Subcutaneous abdominal adipose tissue (tissue), 5 donors: ENCODE measurements at regions not wholly inside any gene's neighbourhood (a gene's known extent, or its start where the extent isn't known, plus 50 kb on each side); places are given as distances from the start of the nearest gene placed in this dataset.
"Not testable (repeated sequence)": the region's sequence is repeated elsewhere in the genome, so short reads cannot be mapped to it uniquely, and the experiment has no call there.

Experiments
- H3K27ac ChIP-seq: one replicate; pipeline ENCODE4 v1.7.0; 2013; ENCODE audit warnings: low read depth, mild to moderate bottlenecking, inconsistent platforms, low read length, moderate library complexity
- H3K27me3 ChIP-seq, 5 donors: one replicate each; pipeline ENCODE4 v1.7.0; 2013; ENCODE audit warnings: low read length in 5 of 5, inconsistent platforms in 1 of 5; ENCODE audit not compliant: control insufficient read depth in 5 of 5, insufficient read depth in 4 of 5
- H3K36me3 ChIP-seq, 5 donors: one replicate each; pipeline ENCODE4 v1.7.0; 2013; ENCODE audit warnings: low read length in 5 of 5; ENCODE audit not compliant: control insufficient read depth in 5 of 5, insufficient read depth in 5 of 5
- H3K4me1 ChIP-seq, 5 donors: one replicate each; pipeline ENCODE4 v1.7.0; 2013; ENCODE audit warnings: low read length in 5 of 5, mild to moderate bottlenecking in 3 of 5, moderate library complexity in 1 of 5; ENCODE audit not compliant: control insufficient read depth in 5 of 5, insufficient read depth in 5 of 5
- H3K4me3 ChIP-seq, 5 donors: one replicate each; pipeline ENCODE4 v1.7.0; 2013; ENCODE audit warnings: low read length in 5 of 5, low read depth in 1 of 5
- H3K9ac ChIP-seq, 5 donors: one replicate each; pipeline ENCODE4 v1.7.0; 2013; ENCODE audit warnings: low read length in 5 of 5, mild to moderate bottlenecking in 4 of 5, moderate library complexity in 3 of 5
- H3K9me3 ChIP-seq, 5 donors: one replicate each; pipeline ENCODE4 v1.7.0; 2013; ENCODE audit warnings: low read length in 5 of 5; ENCODE audit not compliant: control insufficient read depth in 5 of 5
- donor health status: healthy.
- donor health status: healthy.
- donor health status: healthy.
- donor health status: healthy.
- donor health status: healthy.

GRCh38 chr11:37282367-37282766 is 684.3 kb upstream of the RAG2 start:
- no peaks in the 10 kb centered on the region for H3K4me1 ChIP-seq
- H3K9ac ChIP-seq, result no peak overlapping the region
- no peak overlapping the region for H3K27ac ChIP-seq
- H3K4me3 ChIP-seq, result no peak overlapping the region
- no peaks in the 10 kb centered on the region for H3K27me3 ChIP-seq
- H3K9me3 ChIP-seq, result no peaks in the 10 kb centered on the region
- H3K36me3 ChIP-seq, result no peaks in the 10 kb centered on the region

GRCh38 chr11:37280200-37280599 is 682.2 kb upstream of the RAG2 start:
- no peak overlapping the region for H3K9ac ChIP-seq
- H3K9me3 ChIP-seq, result no peaks in the 10 kb centered on the region
- H3K4me1 ChIP-seq, result no peaks in the 10 kb centered on the region
- H3K27me3 ChIP-seq, result no peaks in the 10 kb centered on the region
- no peak overlapping the region for H3K4me3 ChIP-seq
- H3K36me3 ChIP-seq, result no peaks in the 10 kb centered on the region
- H3K27ac ChIP-seq, result no peak overlapping the region

GRCh38 chr11:37277896-37278465 is 679.9 kb upstream of the RAG2 start:
- Histone ChIP-seq H3K9me3 (no peaks in the 10 kb centered on the region), H3K36me3 (no peaks in the 10 kb centered on the region), H3K4me1 (no peaks in the 10 kb centered on the region), H3K4me3 (no peak overlapping the region), H3K27ac (no peak overlapping the region), H3K9ac (no peak overlapping the region), H3K27me3 (no peaks in the 10 kb centered on the region)

- H3K4me1 ChIP-seq, result no peaks in the 10 kb centered on the region
- H3K27me3 ChIP-seq, result no peaks in the 10 kb centered on the region
- no peaks in the 10 kb centered on the region for H3K36me3 ChIP-seq
- no peak overlapping the region for H3K4me3 ChIP-seq
- H3K9ac ChIP-seq, result no peak overlapping the region
- H3K27ac ChIP-seq, result no peak overlapping the region
- peaks cover 0 to 3% (median 0%) of the 10 kb centered on the region in 5 donors for H3K9me3 ChIP-seq
Observed at GRCh38 chr11:37264783-37265182, 666.7 kb upstream of the RAG2 start.

- H3K9ac ChIP-seq, result no peak overlapping the region
- H3K36me3 ChIP-seq, result no peaks in the 10 kb centered on the region
- H3K9me3 ChIP-seq, result peaks cover 0 to 3% (median 0%) of the 10 kb centered on the region in 5 donors
- H3K27ac ChIP-seq, result no peak overlapping the region
- H3K4me1 ChIP-seq, result no peaks in the 10 kb centered on the region
- H3K27me3 ChIP-seq, result no peaks in the 10 kb centered on the region
- no peak overlapping the region for H3K4me3 ChIP-seq
Observed at GRCh38 chr11:37264060-37264459, 666.0 kb upstream of the RAG2 start.

GRCh38 chr11:37263467-37263866 is 665.4 kb upstream of the RAG2 start:
- H3K4me3 ChIP-seq, H3K9ac ChIP-seq, H3K9me3 ChIP-seq, H3K36me3 ChIP-seq, H3K27me3 ChIP-seq, H3K4me1 ChIP-seq, H3K27ac ChIP-seq: not testable (repeated sequence)

GRCh38 chr11:37259734-37260133 is 661.7 kb upstream of the RAG2 start:
- H3K27ac ChIP-seq, result no peak overlapping the region
- no peaks in the 10 kb centered on the region for H3K36me3 ChIP-seq
- no peaks in the 10 kb centered on the region for H3K4me1 ChIP-seq
- H3K27me3 ChIP-seq, result no peaks in the 10 kb centered on the region
- peaks cover 0 to 3% (median 0%) of the 10 kb centered on the region in 5 donors for H3K9me3 ChIP-seq
- no peak overlapping the region for H3K9ac ChIP-seq
- H3K4me3 ChIP-seq, result no peak overlapping the region

- H3K9ac ChIP-seq, result no peak overlapping the region
- H3K36me3 ChIP-seq, result no peaks in the 10 kb centered on the region
- no peak overlapping the region for H3K27ac ChIP-seq
- H3K27me3 ChIP-seq, result no peaks in the 10 kb centered on the region
- peaks cover 0 to 3% (median 0%) of the 10 kb centered on the region in 5 donors for H3K9me3 ChIP-seq
- no peaks in the 10 kb centered on the region for H3K4me1 ChIP-seq
- no peak overlapping the region for H3K4me3 ChIP-seq
Observed at GRCh38 chr11:37248145-37248544, 650.1 kb upstream of the RAG2 start.

GRCh38 chr11:37246092-37246491 is 648.1 kb upstream of the RAG2 start:
- not testable (repeated sequence) for H3K36me3 ChIP-seq, H3K4me1 ChIP-seq, H3K9ac ChIP-seq, H3K27me3 ChIP-seq, H3K4me3 ChIP-seq, H3K9me3 ChIP-seq, H3K27ac ChIP-seq

- no peak overlapping the region for H3K4me3 ChIP-seq
- H3K27me3 ChIP-seq, result no peaks in the 10 kb centered on the region
- peaks cover 0 to 3% (median 0%) of the 10 kb centered on the region in 5 donors for H3K9me3 ChIP-seq
- no peak overlapping the region for H3K9ac ChIP-seq
- no peaks in the 10 kb centered on the region for H3K36me3 ChIP-seq
- no peak overlapping the region for H3K27ac ChIP-seq
- no peaks in the 10 kb centered on the region for H3K4me1 ChIP-seq
Observed at GRCh38 chr11:37230865-37231264, 632.8 kb upstream of the RAG2 start.

- H3K9ac ChIP-seq, result no peak overlapping the region
- no peaks in the 10 kb centered on the region for H3K27me3 ChIP-seq
- H3K36me3 ChIP-seq, result no peaks in the 10 kb centered on the region
- H3K9me3 ChIP-seq, result peaks cover 0 to 15% (median 7%) of the 10 kb centered on the region in 5 donors
- no peak overlapping the region for H3K4me3 ChIP-seq
- H3K4me1 ChIP-seq, result no peaks in the 10 kb centered on the region
- no peak overlapping the region for H3K27ac ChIP-seq
Observed at GRCh38 chr11:37223962-37224361, 625.9 kb upstream of the RAG2 start.
